IPS-NIHi7 (cell line): ENCODE measurements at regions not wholly inside any gene's neighbourhood (a gene's known extent, or its start where the extent isn't known, plus 50 kb on each side); places are given as distances from the start of the nearest gene placed in this dataset.
"Not testable (repeated sequence)": the region's sequence is repeated elsewhere in the genome, so short reads cannot be mapped to it uniquely, and the experiment has no call there.

Experiments
- DNase-seq: peaks from one replicate; pipeline ENCODE4 v3.0.0; 2012; ENCODE audit warnings: mixed read lengths; ENCODE audit errors: extremely low spot score

- DNase-seq = not testable (repeated sequence)
Measured at GRCh38 chr6:121636217-121636616, 200.8 kb downstream of the GJA1 start.

- DNase-seq = no peak
Measured at GRCh38 chr6:121639021-121639420, 203.6 kb downstream of the GJA1 start.

- DNase-seq = no peak
Measured at GRCh38 chr6:121641158-121641557, 205.7 kb downstream of the GJA1 start.

GRCh38 chr6:121645100-121645745 is 209.8 kb downstream of the GJA1 start:
- no peak for DNase-seq

- no peak for DNase-seq
Measured at GRCh38 chr6:121647905-121648304, 212.5 kb downstream of the GJA1 start.

- no peak for DNase-seq
Measured at GRCh38 chr6:121649951-121650350, 214.5 kb downstream of the GJA1 start.

- no peak for DNase-seq
Measured at GRCh38 chr6:121651420-121651819, 216.0 kb downstream of the GJA1 start.

GRCh38 chr6:121652223-121652622 is 216.8 kb downstream of the GJA1 start:
- DNase-seq = no peak

- no peak for DNase-seq
Measured at GRCh38 chr6:121652726-121653623, 217.5 kb downstream of the GJA1 start.

GRCh38 chr6:121653624-121654008 is 218.2 kb downstream of the GJA1 start:
- no peak for DNase-seq

- DNase-seq = no peak
Measured at GRCh38 chr6:121657972-121658371, 222.5 kb downstream of the GJA1 start.

- DNase-seq = no peak
Measured at GRCh38 chr6:121660277-121660676, 224.8 kb downstream of the GJA1 start.

- DNase-seq = no peak
Measured at GRCh38 chr6:121663292-121663810, 227.9 kb downstream of the GJA1 start.

- DNase-seq = no peak
Measured at GRCh38 chr6:121664158-121664557, 228.7 kb downstream of the GJA1 start.

GRCh38 chr6:121666814-121667213 is 231.4 kb downstream of the GJA1 start:
- peak; percentile 21 for DNase-seq

GRCh38 chr6:121668259-121668658 is 232.8 kb downstream of the GJA1 start:
- DNase-seq = no peak

- no peak for DNase-seq
Measured at GRCh38 chr6:121670511-121670910, 235.1 kb downstream of the GJA1 start.

GRCh38 chr6:121677571-121677970 is 242.1 kb downstream of the GJA1 start:
- DNase-seq = no peak

- no peak for DNase-seq
Measured at GRCh38 chr6:121678245-121678644, 242.8 kb downstream of the GJA1 start.

GRCh38 chr6:121680058-121680457 is 244.6 kb downstream of the GJA1 start:
- no peak for DNase-seq

GRCh38 chr6:121682666-121683065 is 247.2 kb downstream of the GJA1 start:
- DNase-seq = no peak

- DNase-seq = not testable (repeated sequence)
Measured at GRCh38 chr6:121685806-121686205, 250.4 kb downstream of the GJA1 start.

- no peak for DNase-seq
Measured at GRCh38 chr6:121686611-121687023, 251.2 kb downstream of the GJA1 start.
